HG03378 (cell line): ENCODE measurements at regions not wholly inside any gene's neighbourhood (a gene's known extent, or its start where the extent isn't known, plus 50 kb on each side); places are given as distances from the start of the nearest gene placed in this dataset.
"Not testable (repeated sequence)": the region's sequence is repeated elsewhere in the genome, so short reads cannot be mapped to it uniquely, and the experiment has no call there.

Experiments
- ATAC-seq: cut with Tn5 transposase; IDR thresholded peaks from one replicate; pipeline ENCODE4 v1.9.1; 2021; ENCODE audit warnings: mild to moderate bottlenecking, moderate library complexity; ENCODE audit not compliant: unreplicated experiment

DNA sequence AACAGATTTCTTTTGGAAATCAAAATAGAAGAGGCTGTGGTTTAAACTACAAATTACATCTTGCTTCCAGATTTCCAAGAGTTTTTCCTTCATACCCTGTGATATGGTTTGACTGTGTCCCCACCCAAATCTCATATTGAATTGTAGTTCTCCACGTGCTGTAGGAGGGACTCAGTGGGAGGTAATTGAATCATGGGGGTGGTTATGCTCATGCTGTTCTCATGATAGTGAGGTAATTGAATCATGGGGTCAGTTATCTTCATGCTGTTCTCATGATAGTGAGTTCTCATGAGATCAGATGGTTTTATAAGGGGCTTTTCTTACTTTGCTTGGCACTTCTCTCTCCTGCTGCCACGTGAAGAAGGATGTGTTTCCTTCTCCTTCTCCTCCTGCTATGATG lies 687.0 kb upstream of the ZNF608 start:
- ATAC-seq: no peak

DNA sequence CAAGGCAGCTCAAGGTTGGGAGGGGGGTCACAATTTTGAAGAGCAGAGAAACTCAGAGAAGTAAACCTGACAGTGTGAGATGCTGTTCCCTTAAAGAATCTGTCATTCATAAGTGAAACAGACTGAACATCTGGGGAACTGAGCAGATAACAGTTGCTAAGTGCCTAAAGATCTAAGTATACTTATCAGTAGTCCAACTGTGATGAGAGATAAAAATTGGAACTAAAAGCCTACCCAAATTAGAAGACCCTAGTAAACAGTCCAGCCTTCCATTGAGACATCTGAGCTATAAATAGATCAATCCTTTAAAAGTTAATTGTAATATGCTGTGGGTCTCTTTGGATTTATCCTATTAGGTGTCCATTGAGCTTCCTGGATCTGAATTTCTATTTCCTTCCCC lies 692.8 kb upstream of the ZNF608 start:
- no peak for ATAC-seq

DNA sequence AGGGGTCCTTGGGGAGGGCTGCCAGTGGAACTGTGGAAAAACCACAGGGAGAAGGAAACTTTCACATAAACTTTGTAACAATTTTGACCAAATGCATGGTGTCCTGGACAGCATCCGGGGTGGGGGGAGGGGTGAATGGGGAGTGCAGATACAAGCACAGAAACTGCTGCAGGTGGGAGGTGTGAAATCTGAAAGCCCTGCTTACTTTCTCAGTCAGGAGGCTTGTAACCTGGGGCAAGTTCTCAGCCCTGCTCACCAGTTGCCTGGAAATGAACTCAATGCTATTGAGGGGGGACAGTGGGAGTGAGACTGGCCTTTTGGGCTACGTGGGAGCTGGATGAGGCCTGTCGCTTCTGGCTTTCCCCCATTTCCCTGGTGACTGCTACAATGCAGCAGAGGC lies 694.5 kb upstream of the ZNF608 start:
- no peak for ATAC-seq

DNA sequence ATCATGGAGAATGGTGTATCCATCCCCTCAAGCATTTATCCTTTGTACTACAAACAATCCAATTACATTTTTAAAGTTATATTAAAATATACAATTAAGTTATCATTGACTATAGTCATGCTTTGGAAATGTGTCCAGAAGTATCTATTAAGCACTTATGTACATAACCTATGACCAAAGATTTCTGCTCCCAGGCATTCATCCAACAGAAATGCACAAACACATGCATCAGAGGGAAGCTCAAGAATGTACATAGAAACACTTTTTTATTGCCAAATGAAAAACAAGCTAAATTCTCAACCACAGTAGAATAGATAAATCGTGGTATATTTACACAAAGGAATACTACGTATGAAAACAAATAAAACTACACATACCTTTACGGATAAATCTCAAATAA lies 700.5 kb upstream of the ZNF608 start:
- ATAC-seq: no peak

DNA sequence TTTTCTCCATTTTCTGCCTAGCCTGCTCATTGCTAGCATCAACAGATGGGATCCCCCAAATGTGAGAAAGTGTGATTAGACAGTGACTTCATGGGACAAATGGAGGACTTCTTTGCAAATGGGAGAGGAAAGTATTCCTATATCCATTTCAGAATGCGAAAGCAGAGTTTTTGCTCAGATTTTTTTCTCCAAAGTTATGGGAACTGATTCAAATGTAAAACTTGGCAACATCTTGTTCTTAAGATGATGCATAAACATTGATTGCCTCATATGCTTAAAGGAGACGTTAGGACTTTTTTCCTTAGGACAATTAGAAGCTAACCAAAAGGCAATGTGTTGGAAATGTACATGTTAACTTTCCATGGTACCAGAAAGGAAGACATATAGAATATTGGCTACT lies 704.3 kb upstream of the ZNF608 start:
- no peak for ATAC-seq

DNA sequence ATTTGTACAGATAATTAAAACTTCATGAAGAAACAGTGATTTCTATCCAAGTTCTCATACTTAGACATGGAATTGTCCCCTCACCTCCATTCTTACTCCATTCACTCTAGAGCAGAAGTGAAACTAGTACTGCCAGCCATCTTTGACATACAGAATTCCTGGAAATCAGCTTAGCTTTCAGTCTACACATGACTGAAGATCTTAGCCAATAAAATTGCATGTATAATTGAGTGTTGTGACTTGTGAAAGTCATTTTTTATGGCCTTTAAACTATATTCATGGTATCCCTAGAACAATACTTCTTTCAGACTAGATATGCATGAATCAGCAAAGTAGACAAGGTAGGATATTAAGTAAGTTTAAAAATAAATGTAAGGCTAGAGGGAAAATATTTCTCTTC lies 705.2 kb upstream of the ZNF608 start:
- ATAC-seq: no peak

DNA sequence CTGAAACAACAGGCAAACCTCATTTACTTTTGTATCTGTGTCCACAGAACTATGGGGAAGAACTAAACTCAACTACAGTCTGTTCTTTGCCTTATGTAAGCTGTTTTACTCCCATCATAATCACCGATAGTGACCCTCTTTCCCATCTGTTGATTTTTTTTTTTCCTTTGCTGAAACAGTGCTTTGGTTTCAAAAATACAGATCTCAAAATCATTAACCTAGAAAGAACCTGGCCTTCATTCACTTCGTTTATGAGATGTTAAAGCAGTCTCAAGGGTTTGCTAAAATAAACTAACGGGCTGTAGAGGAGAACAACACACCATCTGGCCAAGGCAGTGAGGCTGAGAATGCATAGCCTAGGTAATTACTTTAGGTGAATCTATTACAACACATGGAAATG lies 706.6 kb upstream of the ZNF608 start:
- ATAC-seq: no peak

DNA sequence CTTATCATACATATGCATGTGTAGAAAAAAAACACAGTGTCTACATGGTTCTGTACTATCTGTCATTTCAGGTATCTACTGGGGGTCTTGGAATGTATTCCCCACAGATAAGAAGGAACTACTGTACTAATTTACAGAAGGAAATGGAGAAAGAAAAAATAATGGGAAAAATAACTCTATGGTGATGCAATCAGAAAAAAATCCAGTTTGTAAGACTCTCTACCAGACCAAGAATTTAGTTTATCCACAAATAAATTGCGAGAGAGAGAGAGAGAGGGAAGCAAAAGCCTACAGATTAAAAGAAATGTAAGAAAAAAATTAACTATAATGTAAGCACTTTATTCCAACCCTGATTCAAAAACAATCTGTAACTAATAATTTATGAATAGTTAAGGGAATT lies 708.6 kb upstream of the ZNF608 start:
- ATAC-seq: no peak

DNA sequence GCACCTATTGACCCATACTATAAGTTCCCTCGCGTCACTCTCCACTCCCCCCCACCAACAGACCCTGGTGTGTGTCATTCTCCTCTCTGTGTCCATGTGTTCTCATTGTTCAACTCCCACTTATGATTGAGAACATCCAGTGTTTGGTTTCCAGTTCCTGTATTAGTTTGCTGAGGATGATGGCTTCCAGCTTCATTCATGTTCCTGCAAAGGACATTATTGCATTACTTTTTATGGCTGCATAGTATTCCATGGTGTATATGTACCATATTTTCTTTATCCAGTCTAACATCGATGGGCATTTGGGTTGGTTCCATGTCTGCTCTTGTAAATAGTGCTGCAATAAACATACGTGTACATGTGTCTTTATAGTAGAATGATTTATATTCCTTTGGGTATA lies 709.6 kb upstream of the ZNF608 start:
- not testable (repeated sequence) for ATAC-seq

DNA sequence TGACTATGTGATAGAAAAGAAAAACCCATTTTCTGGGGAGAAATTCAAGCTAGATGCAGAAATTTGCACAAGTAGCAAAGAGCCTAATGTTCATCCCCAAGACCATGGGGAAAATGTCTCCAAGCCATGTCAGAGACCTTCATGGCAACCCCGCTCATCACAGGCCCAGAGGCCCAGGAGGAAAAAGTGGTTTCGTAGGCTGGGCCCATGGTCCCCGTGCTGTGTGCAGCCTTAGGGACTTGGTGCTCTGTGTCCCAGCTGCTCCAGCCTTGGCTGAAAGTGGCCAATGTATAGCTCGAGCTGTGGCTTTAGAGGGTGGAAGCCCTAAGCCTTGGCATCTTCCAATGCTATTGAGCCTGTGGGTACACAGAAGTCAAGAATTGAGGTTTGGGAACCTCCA lies 711.2 kb upstream of the ZNF608 start:
- ATAC-seq: no peak

DNA sequence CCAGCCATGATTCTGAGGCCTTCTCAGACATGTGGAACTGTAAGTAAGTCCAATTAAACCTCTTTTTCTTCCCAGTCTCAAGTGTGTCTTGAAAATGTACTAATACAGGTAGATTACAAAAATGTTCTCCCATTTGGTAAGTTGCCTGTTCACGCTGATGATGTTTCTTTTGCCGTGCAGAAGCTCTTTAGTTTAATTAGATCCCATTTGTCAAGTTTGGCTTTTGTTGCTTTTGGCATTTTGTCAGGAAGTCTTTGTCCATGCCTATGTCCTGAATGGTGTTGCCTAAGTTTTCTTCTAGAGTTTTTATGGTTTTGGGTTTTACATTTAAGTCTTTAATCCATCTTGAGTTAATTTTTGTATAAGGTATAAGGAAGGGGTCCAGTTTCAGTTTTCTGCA lies 712.5 kb upstream of the ZNF608 start:
- not testable (repeated sequence) for ATAC-seq

DNA sequence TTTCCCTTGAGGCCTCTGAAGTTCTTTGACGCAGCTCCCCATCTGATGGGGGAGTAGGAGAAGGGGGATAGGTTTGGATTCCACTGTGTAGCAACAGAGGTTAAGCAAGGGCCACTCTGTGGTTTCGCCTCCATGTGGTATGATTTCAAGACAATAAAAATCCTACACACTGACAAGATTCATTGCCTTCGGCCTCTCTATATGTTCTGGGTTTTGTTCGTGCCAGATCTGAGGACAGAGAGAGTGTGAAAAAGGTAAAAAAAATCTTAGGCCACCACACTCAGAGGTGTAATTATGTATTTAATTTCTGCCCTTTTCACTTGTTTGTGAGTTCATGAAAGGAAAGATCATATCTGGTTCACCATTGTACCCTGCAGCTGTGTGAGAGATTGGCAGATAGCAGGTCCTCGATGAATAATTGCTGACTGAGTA lies 715.2 kb upstream of the ZNF608 start:
- ATAC-seq: no peak

DNA sequence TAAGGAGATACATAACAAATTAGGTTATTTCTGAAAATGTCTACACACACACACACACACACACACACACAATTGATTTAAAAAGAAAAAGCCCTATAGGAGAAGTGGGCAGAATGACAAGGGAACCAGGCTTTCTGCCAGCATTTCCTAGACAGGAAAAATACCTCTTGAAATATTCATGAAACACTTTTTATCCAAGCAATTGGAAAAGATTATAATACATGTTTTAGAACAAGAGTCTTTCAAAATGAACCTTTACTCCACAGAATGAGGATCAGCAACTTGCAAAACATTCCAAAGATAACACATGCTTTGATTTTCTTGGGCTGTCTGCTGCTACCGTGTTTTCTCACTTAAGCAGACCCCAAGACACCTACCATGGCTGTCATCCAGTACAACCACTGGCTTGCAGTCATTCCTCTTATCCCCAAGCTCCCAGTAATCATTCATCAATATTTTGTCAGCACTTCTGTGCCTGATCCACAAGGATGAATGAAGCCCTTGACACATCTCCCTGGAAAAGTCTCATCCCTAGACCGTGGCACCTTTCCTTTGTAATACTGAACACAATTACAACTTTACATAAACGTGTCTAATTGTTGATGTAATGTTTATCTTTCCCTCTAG lies 717.1 kb upstream of the ZNF608 start:
- ATAC-seq: no peak

DNA sequence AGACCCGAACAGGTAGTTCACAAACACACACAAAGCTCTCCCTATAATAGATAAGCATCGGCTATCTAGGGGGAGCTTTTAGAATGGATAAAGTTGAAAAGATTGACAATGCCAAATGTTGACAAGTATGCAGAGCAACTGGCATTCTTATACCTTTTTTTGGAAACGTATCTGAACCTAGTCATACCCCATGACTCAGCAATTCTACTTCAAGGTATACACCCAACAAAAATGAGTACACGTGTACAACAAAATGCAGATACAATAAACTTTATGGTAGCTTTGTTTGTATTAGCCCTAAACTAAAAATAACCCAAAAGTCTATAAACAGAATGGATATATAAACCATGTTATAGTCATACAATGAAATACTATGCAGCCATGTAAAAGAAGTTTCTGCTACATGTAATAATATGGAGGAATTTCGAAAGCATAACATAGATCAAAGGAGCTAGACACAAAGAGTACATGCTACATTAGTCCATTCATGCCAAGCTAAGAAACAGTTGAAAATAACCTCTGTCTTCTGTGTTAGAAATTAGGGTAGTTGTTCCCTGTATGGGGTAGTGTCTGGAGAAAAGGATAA lies 718.5 kb upstream of the ZNF608 start:
- ATAC-seq: no peak

DNA sequence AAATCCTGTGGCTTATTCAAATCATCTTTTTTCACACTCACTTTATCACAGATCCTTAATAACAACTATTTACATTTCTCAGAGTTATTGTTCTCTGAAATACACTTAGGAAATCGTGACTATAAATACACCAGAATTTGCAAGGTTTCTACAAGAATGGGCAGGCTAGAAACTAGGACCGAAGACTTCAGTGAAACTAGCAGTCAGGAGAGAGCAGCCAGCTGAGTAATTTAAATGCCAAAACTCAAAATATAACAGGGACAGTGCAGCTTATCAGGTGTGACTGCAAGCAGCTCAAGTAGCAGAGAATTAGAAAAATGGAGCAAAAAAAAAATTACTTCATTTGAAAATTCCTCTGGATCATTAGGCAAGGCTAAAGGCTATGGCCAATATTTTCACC lies 719.3 kb upstream of the ZNF608 start:
- no peak for ATAC-seq

DNA sequence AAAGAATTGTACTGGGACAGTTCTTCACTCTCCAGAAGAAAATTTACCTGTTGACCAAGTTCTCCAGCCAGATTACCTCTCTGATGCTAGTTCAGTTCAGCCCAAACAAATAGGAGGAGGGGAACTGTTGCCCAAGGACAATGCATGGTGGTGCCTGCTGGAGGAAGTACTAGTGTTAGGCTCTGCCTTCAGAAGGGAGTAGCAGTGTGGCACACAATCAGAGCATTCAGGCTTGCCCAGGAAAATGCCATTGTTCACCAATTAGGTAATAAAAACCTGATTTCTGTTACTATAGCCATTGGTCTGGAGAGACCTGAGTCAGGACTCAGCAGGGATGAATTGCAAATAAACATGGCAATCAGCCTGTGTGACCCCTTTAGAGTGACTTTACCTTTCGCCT lies 720.8 kb upstream of the ZNF608 start:
- no peak for ATAC-seq

DNA sequence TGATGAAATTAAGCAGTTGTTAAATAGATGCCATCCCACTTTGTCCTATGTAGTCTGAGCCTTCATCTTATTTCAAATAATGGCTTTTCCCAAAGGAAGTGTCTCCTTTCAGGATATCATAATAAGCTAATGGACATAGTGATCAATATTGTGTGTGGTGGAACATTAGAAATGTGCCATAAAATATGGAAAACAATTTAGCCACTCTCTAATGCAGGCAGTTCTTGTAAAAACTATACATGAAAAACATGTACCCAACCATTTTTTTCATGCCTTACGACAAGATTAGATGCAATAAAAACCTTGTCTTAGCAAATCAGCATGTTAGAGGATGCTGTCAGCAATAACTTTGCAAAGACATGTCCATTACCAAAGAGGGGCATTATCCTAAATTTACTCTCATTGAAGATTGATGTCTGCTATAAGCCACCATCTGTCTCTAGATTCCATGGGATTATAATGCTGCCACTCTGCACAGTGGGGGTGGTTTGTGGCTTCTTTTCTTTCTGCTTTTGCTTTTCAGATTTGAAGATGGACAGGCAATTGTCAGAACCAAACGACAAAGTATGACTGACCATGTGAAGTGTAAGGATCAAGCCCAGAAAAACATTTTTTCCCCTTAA lies 724.0 kb upstream of the ZNF608 start:
- no peak for ATAC-seq

DNA sequence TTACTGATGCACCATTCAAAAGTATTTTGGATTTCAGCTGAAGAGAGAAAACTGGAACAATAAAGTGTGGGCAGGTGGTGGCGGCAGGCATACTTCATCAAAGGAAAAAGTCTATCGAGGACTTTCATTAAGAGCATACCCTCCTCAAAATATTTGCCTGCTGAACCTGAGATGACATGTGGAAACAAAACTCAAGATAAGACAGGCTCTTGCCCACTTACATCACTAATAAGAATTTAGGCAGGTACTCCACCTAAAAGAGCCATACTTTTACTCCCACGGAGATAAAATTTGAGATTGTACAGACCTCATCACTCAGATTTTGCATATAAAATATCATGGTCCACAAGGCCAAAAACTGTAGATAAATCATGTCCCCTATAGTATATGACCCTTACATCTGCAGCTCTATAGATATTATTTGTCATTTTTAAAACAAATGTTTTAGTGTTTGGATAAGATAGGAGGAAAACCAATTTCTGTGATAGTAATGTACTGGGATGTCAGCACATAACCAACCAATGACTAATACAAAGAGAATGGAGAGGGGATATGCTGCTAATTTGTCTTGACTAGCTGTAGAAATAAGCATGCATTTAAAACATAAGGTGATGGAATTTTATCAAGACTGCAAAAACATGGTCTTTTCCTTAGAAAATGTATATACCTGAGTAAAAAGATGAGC lies 730.6 kb upstream of the ZNF608 start:
- ATAC-seq: no peak

DNA sequence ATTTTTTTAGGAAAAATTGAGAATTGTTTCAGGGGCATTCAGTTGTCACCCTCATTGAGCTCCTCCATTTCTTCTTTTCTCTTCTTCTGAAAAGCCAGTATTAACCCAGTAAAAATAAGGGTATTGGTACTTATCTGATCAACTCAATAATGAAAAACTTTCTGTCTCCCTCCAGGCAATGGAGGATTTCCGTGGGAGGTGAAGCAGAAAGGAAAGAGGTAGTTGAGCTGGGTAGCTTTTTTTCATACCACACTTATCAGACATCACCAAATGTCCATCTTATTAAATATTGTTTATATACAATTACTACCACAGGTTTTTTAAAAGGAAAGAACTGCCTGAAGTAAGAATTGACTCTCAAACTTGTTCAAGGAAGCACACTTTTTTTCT lies 731.1 kb upstream of the ZNF608 start:
- ATAC-seq: no peak

DNA sequence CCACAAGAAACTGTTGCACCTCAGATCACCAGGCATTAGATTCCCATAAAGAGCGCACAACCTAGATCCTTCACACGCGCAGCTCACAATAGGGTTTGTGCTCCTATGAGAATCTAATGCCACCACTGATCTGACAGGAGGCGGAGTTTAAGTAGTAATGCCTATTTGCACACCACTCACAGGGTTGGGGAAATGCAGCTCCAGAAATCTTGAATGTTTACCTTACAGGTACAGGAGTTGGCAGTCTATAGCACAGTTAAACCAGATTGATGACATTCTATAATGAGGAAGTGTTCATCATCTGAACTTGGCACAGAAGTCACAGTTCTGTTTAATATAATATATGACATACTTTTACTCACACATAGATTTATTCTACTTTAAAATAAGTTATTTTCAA lies 732.2 kb upstream of the ZNF608 start:
- ATAC-seq: no peak

DNA sequence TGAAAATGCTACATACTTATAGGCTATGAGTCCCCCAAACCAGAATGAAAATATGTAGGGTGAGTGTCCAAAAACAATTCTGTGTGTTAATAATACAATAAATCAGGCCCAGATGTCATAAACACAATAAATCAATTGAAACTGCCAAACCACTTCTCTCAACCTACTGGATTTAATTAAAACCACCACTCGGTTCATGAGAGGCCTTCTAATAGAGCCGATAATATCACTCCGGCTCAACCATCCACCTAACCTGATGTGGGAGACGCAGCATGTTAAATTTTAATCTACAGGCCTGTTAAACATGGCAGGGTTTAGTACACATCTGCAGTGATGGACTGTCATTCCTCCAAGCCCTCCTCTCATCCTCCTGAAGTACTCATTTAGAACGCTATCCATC lies 734.5 kb upstream of the ZNF608 start:
- no peak for ATAC-seq
